Activated T-cell treated with anti-CD3 and anti-CD28 coated beads for 1 hour (primary cell): ENCODE measurements at regions not wholly inside any gene's neighbourhood (a gene's known extent, or its start where the extent isn't known, plus 50 kb on each side); places are given as distances from the start of the nearest gene placed in this dataset.

Experiments used
- DNase-seq: peaks from one replicate; pipeline ENCODE4 v3.0.0-alpha.2; 2020; ENCODE audit warnings: low read depth

DNA sequence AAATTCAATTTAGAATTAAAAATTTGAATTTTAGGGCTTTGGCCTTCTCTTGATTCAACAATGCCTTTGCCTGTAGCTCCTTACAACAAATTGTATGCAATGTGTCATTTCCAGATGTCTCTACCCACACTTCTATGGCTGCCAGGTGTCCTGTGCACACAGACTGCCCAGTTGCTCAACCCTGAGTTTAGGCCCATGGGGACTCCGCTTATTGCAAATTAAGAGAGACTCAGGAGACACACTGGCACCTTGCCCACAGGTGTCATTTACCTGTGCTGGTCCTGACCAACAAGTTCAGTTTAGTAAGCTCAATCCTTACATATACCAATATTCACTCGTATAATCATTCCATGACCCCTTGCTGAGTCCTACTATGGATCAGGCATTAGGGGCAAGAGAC is 236.1 kb downstream of the OMA1 start:
- no peak for DNase-seq

DNA sequence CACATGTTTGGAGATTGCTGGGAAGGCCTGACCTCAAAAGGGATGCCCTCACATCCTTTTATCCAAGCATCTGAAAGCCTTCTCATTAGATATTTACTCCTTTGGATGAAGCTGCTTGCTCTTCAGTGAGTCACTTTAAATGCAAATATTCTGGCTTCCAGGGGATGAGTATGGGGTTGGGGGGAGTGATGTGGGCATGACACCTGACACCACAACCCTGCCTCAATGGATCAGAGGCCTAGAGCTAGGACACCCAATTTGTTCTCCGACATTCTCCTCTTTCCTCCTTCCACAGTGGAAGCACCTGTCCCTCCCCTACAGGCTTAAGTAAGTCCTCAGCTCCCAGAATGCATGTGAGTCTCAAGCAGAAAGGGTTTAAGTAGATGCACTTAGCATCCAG is 238.3 kb downstream of the OMA1 start:
- DNase-seq: no peak

DNA sequence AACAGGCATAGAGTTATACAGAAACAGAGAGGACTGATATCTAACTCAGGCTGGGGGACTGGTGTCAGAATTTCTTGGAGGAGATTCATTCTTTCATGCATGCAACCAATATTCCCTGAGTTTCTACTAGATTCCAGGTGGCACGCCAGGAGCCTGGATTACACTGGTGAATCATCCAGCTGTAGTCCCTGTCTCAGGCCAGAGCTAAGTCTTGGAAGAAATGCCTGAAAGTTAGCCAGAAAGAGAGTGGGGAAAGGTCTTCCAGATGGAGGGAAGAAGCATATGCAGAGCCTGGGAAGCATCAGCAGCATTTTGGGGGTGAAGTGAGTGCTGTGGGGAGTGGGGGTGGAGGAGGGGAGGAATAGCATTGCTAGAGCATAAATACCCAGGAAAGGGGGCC is 239.1 kb downstream of the OMA1 start:
- DNase-seq: no peak

DNA sequence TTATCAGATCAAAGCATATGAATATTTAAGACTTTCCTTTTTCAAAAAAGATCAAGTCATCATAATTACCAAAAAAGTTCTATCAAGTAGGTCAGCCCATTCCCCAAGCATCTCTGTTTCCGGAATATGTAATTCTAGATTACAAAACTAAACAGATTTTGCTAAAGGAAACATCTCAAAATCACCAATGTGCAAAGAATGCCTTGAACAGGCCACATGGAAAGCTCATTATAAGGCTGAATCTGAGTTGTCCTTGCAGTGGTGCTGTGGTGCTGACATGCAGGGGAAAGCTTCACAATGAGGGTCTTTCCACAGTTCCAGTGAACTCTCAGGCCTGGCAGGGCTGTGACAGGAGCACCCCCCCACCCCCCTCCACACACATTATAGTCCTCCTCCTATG is 240.9 kb downstream of the OMA1 start:
- DNase-seq: no peak

DNA sequence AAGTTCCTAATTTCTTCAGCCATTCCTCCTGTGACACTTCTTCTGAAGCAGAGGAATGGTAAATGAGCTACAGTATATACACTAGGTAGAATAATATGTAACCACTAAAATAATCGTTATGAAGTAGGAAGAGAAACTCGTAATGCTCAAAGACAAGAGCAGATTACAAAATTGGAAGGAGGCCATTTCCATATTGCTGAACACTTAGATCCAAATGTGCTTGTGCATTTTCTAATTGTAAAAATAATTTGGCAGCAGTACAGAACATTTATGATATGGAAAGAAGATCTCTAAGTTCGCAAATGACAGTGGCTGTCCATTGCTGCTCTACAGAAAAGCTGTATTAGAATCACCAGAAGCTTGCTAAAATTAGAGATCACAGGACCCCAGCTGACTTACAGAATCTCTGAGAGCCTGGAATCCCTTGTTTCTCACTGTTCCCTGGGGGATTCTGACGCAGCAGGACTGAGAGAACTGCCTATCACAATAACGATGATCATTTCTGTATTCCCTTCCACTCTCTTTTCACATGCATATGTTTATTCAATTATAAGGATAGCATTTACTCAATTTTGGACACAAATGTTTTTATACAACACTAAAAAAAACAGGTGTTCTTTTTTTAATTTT is 242.1 kb downstream of the OMA1 start:
- no peak for DNase-seq

DNA sequence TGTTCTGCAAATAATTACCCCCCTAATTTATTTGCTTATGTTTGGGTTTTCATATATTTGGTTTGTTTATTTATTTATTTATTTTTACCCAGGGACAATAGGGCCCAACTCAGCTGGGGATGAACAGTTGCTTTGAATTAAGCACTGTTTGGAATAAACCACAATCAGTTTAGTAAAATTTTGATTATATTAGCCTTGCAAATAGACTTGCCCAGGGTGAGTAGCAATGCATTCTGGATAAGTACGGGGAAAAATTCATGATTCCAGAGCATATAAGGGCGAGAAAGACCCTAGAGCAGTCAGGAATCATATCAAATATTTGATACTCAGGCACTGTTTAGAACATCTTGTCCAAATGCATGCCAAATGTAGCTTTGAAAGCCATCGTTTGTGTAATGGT is 242.7 kb downstream of the OMA1 start:
- DNase-seq: no peak

DNA sequence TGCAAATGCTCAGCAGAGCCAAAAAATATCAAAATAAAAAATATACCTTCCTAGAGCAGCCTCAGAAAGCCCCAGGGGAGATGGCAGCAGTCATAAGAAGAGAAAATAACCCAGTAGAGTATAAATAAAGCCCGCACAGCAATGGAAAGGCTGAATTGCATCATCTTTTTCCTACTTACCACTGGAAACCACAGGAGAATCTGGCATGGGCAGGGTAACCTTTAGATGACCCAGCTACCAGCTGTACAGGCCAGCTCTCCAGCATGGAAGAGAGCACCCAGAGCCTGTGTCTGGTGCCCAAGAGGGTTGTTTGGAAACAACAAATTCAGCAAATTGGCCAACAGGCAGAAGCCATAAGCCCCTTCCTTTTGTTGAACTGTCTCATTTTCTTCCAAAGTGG is 253.1 kb downstream of the OMA1 start:
- no peak for DNase-seq

DNA sequence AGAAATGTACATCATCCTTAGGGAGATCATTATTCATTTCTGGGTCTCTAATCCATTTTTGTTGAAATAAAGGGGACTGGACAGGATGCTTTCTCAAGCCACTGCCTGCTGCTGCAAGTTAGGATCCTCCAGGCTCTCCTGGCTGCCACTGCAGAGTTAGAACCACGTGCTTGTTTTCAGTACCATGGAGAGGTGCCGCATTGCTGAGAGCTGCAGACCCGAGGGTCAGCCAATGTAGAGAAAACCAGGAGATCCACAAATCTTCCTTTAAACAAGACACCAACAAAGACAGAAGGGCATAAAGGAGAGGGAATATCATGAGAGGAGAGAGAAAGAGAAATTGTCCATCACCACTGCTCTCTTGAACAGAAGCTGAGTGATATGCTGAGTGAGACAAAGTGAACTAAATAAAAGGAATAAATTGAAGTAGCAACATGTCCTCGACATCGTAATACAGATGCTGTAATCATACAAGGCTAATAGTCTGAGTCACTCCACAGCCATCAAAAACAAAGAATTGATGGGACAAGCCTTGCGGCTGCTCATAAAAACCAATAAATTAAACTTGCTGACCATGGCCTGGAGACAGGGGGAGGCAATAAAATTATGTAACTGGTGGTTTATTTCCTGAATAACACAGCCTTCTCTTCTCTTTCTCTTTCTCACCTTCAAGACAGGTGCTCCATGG is 255.7 kb downstream of the OMA1 start:
- no peak for DNase-seq

DNA sequence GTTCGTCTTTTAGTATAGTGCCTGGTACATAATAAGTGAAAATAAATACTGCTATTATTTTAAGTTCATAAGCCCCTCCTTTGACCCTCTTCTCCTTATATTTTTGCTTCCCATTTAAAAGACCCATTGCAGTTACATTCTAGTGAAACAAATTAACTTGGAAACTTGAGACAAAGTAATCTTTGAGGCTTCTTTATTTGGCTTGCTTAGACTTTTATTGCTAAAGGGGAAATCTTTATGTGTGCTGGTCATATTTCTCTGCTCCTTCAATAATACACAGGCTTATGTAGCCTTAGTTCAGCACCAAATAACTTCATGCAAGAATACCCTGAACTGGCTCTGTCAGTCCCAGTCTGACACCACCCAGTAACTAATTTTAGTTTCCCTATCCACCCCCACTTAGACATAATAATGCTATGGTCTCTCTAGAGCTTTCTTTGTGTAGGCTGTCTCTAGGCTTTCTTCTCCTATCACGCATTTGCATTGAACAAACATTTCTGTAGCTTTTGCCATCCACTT is 257.8 kb downstream of the OMA1 start:
- no peak for DNase-seq

DNA sequence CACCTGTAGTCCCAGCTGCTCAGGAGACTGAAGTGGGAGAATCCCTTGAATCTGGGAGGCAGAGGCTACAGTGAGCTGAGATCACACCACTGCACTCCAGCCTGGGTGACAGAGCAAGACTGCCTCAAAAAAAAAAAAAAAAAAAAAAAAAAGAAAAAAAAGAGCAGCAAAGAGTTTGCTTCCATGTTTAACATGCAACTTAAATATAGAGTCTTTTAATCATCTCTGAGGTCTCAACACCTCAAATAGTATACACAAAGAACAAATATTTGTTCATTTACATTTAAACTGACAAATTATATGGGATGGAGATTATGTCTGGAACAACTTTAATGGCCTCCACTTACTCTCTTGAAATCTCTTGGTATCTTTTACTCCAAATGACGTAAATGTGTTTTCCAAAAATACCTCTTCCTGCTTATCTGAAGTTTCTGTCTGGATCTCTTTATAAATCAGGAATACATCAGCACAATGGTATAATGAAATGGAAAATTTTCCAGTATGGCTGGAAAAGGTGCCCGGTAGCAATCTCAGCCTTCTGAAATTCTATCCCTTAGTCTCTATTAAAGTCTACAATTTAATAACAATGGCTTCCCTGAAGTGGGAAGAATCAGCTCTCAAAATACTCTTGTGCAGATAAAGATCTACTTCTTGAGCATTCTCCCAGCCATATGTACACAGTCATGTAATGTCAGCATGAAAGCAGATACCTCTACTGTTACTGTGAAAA is 258.5 kb downstream of the OMA1 start:
- no peak for DNase-seq

DNA sequence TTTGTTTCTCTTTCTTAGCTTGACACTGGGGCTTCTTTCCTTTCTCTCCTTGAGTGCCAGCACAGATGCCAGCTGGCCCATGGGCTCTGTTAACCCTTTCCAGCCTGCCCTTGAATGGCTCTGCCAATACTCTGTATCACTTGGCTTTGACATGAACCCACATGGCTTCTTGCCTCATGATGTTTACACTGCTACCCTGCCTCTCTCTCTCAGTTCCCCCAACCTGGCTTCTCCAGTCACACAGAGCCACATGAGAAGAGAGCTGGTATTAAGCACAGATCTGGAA is 262.4 kb downstream of the OMA1 start:
- no peak for DNase-seq

DNA sequence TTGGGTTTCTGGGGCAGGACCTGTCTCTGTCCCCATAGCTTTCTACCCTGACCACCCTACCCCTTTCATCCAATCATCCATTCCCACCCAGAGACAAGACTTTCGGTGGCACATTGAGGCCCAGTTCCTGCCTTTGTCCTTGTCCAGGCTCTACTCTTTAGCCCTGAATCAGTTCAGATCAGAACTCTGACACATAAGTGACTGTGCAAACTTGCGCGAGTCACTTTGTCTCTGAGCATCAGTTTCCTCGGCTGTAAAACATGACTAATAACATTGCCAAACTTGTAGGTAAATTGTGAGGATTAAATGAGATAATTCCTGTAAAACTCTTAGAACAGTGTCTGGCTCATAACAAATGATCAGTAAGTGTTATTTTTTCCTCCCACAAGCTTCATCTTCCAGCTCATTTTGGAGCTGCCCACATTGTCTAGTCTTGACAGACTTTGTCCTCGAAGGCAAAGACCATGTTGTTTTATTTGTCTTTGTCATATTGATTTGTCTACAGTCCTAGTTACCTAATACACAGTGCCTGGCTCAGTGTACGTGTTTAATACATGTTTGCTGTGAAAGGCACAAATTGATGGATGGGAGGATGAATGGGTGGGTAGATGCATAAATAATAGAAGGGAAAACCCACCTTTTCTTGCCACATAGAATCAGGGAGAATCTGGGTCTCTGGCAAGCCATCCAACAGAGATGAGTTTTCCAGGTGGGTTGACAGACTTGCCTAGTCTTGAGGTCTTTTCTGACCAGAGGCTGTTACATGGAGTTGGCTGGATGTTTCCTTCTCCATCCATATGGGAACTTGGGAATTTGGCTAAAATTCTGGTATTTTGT is 262.9 kb downstream of the OMA1 start:
- DNase-seq: no peak

DNA sequence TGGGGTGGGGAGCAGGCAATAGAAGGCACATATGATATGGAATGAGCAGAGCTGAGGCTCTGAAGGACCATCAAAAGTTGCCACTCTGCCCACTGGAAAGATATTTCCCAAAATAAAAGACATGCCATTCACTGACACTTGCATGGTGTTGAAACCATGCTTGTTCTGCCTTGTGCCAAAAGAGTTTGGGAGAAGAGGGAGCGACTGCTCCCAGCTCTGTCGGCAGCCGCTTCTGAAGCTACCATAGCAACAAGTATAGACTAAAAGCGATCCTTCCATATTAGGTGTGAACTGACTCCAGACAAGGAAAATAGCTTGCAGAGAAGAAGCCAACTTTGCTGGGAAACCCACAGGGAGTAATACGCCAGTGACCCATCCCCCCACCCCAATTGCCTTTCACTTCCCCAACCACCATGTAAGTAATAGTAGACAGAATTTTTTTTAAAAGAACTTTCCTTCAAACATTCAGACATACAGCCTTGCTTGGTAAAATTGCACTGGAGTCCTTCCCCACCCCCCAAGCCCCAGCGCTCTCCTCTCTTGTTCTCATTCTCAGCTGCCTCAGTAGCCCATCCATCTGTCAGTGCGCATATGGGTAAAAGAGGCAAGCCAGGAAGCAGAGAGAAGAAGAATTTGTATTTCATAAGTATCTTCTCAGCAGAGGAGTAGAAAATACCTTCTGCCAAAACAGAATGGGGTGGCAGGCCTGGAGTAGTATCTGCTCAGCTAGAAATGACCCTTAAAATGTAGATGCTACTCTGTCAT is 263.7 kb downstream of the OMA1 start:
- no peak for DNase-seq

DNA sequence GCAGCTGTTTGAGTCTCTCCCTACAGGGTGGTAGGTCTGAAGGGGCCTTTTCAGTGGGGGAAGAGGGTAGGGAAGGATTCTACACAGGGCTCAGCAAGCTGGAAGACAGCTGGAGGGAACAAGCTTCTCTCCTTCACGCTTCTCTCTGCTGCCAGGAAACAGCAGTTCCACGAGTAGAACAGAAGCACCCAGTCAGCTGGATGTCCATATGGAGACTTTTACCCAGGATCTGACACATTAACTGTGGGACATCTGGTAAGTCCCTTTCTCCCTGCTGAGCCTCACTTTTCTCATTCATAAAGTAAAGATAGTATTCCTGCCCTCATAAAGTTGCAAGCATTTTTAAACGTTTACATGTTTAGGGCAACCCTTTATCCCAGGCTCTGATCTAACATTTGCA is 280.3 kb downstream of the OMA1 start:
- no peak for DNase-seq

DNA sequence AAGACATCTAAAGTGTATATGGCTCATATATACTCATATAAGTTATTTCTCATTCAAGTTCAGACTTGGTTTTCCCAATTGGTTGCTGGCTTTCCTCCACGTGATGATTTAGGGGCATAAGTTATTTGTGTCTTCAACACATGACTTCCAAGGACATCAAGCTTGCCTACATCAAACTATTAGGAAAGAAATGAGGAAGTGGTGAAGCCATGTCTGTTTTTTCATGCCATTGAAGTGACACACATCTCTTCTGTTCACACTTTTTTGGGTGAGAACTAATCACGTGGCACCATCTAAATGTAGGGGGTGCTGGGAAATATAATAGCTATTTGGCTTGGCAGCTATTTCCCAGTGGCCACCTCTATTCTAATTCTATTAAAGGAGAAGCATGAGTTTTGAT is 282.1 kb downstream of the OMA1 start:
- no peak for DNase-seq

DNA sequence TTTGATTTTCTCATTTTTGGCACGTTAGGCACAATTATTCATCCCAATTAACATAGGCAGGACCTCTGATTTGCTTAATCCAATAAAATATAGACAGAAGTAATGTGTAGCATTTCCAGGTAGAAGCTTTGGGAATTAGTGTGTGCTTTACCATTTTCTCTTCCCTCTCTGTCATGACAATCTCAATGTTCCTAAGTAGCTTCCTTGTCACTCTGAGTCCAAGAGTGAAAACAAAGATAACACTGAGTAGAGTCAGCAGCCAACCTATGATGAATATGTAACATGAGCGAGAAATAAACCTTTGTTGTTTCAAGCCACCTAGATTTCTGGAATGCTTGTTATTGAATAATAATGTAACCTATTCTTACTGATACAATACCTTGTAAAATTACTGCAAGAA is 283.8 kb downstream of the OMA1 start:
- no peak for DNase-seq

DNA sequence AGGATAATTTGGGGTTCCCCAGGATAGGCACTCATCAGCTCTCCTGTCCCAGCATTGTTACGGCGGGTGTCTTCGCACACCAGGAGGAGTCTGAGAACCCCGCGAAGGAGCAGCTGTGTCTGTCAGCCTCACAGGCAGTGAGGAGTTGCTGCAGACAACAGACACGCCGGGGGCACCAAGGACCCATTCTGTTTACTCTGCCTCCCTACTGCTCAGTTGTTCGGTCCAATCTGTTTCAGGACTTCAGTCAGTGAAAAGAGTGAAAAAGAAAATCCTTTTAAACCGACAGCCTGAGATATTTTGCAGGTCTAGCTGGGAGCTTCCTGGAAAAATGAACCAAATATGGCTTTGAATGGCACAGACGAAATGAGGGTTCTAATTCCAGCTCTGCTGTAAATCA is 288.4 kb downstream of the OMA1 start:
- DNase-seq: no peak

DNA sequence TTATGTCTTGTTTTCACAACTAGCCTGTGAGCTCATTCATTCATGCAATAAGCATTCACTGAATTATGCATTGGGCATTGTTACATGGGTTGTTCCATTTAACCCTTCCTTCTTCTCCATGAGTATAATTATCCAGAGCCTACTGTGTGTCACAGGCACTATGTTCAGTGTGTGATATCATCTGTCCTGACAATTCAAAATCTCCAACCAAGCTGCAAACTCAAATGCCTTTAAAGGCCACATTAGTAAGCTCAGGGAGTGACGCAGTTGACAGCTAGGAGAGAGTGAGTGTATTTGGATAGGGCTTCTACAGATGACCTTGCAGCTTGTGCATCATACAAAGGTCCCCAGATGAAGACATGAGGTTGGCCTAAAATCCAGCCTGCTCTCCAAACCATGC is 289.5 kb downstream of the OMA1 start:
- no peak for DNase-seq

DNA sequence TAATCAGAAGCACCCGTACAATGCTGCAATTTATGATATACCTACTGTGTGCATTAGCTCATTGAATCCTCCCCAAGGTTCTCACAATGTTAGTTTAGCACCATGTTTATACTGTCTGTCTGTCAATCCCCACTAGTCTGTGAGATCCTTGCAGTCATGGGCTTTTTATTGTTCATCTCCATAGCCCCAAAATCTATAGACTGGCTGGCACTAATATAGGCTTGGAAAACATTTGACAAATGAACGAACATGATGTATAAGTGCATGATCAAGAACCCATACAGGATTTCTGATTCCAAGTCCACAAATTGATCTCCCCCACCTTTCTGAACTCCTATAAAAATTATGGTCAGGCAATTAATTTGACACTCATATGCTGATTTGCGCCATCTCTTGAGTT is 290.0 kb downstream of the OMA1 start:
- DNase-seq: no peak

DNA sequence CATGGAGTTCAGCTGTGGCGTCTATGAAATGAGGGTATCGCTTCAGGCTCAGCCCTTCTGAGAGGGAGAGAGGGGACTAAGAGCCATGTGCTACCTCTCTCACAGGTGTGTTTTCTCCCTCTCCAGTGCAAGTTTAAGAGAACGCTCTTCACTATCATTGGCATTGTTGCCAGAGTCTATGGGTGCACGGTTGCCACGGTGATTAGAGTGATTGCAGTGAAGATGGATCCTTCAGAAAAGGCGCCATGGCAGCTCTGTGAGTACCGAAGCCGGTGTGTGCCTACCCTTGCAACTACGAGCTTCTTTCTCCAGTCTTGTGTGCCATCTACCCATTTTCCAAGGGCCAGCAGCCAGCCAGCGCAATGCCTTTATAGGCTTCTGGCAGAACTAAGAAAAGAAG is 290.5 kb downstream of the OMA1 start:
- DNase-seq: no peak

DNA sequence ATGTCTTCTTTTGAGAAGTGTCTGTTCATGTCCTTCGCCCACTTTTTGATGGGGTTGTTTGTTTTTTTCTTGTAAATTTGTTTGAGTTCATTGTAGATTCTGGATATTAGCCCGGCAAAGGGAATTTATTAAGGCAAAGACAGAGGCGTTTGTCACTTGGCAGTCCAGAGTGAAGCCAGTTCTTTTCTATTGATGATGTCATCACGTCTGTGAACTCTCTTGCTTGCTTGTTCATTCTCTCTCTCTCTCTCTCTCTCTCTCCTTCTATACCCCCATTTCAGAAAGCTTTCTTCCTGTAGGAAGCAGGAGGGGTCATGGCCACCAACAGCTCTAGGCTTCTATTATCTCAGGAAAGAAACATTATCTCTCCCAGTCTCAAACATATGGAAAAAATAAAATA is 291.3 kb downstream of the OMA1 start:
- DNase-seq: no peak
